Aorta (tissue), 5 donors: ENCODE measurements at regions not wholly inside any gene's neighbourhood (a gene's known extent, or its start where the extent isn't known, plus 50 kb on each side); places are given as distances from the start of the nearest gene placed in this dataset.
A peak's percentile ranks its signal among the peaks of the same experiment; 100 is the strongest.

ENCODE experiments used
- ATAC-seq: fragments of 200-7000 bp; cut with Tn5 transposase; one replicate; pipeline ENCODE4 v1.9.1; 2022; ENCODE audit warnings: moderate library complexity; ENCODE audit not compliant: low FRiP score
- DNase-seq, 2 donors: peaks; one replicate each; pipeline ENCODE4 v3.0.0-alpha.2; 2020
- H3K27ac ChIP-seq, 2 donors: one replicate each; pipeline ENCODE4 v1.5.1; 2013; ENCODE audit warnings: low read length in 2 of 2, mild to moderate bottlenecking in 2 of 2, moderate library complexity in 2 of 2, control low read depth in 1 of 2, inconsistent platforms in 1 of 2, low read depth in 1 of 2
- H3K27me3 ChIP-seq, 2 donors: one replicate each; pipeline ENCODE4 v1.6.1; 2013; ENCODE audit warnings: control low read depth in 1 of 2, low read length in 1 of 2, mild to moderate bottlenecking in 1 of 2, moderate library complexity in 1 of 2; ENCODE audit not compliant: insufficient read depth in 2 of 2, control insufficient read depth in 1 of 2
- H3K36me3 ChIP-seq, 2 donors: one replicate each; pipeline ENCODE4 v1.6.1; 2013; ENCODE audit warnings: control low read depth in 1 of 2, low read length in 1 of 2, mild to moderate bottlenecking in 1 of 2; ENCODE audit not compliant: insufficient read depth in 2 of 2, control insufficient read depth in 1 of 2
- H3K4me1 ChIP-seq, 2 donors: one replicate each; pipeline ENCODE4 v1.6.1; 2013; ENCODE audit warnings: low read length in 2 of 2, control low read depth in 1 of 2, mild to moderate bottlenecking in 1 of 2, moderate library complexity in 1 of 2; ENCODE audit not compliant: insufficient read depth in 2 of 2, control insufficient read depth in 1 of 2
- H3K4me3 ChIP-seq, 2 donors: one replicate each; pipeline ENCODE4 v1.5.1; 2013; ENCODE audit warnings: low read length in 2 of 2, control low read depth in 1 of 2, mild to moderate bottlenecking in 1 of 2
- H3K9me3 ChIP-seq: one replicate; pipeline ENCODE4 v1.6.1; 2013; ENCODE audit warnings: mild to moderate bottlenecking, low read length; ENCODE audit not compliant: control insufficient read depth
- WGBS, 2 donors: extraction: QIAGEN DNeasy Blood & Tissue Kit; methylation state at CpG; one replicate each; pipeline ENCODE4 v1.1.7; 2013; 5-methylcytosine and 5-hydroxymethylcytosine counted together
- intact Hi-C, 2 donors: fragments of 100-400 bp; cut with DNase I; formaldehyde crosslinking; loops; one replicate each; pipeline versions ENCODE4 v1.14.2 to v1.15.0; 2022
- donor health status: healthy with polysubstance abuse.
- donor health status: Bipolar disorder and iron deficiency.
- donor health status: DM: no; HTN: no; CAD: no.
- donor health status: DM: no; HTN: no; CAD: no.
- donor health status: DM: yes; HTN: yes; CAD: no.

DNA sequence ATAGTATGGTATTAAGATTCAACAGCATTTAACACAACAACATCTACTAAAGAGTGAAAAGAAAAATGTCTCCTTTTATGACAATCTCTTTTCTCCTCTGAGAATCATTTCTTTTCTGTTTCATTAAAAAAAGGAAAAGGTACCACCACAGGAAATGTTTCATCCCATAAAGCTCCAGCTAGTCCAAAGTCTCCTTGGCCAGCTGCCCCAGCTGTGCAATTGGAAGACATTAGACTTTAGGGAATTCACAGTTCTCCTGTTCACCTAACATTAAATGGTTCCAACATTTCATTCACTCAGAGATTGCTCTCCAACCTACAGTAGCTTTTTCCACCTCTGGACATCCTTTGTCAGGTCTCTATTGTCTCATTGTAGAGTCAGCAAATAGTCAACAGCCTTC, 78.7 kb upstream of the YPEL5 start:
- intact Hi-C loops = no loop called here
- Histone ChIP-seq H3K27ac (no peak overlapping the region), H3K36me3 (peaks cover 0 to 1% of the 10 kb centered on the region in 2 donors), H3K4me1 (no peaks in the 10 kb centered on the region), H3K9me3 (no peaks in the 10 kb centered on the region), H3K27me3 (peaks cover 0 to 2% of the 10 kb centered on the region in 2 donors), H3K4me3 (no peak overlapping the region)
- ATAC-seq = no peak
- no peak for DNase-seq

DNA sequence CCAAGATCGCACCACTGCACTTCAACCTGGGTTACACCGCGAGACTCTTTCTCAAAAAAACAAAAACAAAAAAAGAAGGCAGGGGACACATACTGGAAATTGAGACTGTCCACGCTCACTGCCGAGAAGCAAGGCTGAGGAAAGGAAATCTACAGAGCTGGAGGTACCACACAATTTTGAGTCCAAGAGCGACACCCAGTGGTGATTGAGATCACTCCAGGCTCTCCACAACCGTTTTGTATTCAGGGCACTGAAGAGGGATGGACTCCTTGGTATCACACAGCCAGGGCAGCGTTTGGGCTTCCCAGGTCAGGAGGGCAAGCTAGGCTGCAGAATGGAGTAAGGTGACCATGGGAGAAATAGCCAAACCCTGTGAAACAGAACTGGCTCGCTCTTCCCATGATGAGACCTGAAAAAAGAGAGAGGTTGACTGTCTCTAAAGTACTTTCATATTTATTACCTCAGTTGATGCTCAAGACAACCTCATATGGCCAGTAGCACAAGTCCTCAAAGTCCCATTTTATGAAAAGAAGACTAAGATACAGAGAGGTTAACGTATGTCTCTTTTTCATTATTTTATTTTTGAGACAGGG, 74.5 kb upstream of the YPEL5 start:
- no peaks in the 10 kb centered on the region for H3K9me3 ChIP-seq
- H3K27ac ChIP-seq = no peak overlapping the region
- WGBS, 2 donors = 20 to 21% methylated on average over 10 of the region's 10 CpGs
- H3K4me3 ChIP-seq = no peak overlapping the region
- intact Hi-C loops = loop anchor here in 1 of 2 donors (10.0 kb wide), 1 partner anchor 1118 kb away; no protein-coding TSS in a partner anchor
- H3K36me3 ChIP-seq = peaks cover 0 to 1% of the 10 kb centered on the region in 2 donors
- no peaks in the 10 kb centered on the region for H3K4me1 ChIP-seq
- peaks cover 0 to 2% of the 10 kb centered on the region in 2 donors for H3K27me3 ChIP-seq
- DNase-seq (peak in 1 of 2 donors; percentile 59), ATAC-seq (peak; percentile 74)

DNA sequence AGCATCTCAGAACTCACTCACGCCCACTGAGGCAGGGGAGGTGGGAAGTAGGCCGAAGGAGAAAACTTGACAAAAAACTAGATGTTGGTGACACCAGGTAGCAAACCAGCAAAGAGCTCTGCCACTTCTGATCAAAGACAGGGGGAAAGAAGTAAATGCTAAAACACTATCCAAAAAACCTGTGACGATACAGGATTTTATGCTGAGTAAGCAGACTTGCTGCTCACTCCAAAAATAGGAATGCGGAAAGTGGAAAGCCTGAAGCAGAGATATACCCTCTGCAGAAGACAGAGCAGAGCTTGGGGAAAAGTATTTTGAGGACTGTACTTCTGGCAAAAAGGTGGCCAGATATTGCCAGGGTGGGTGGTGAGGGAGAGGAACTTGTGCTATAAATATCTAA, 73.3 kb upstream of the YPEL5 start:
- Histone ChIP-seq H3K9me3 (no peaks in the 10 kb centered on the region), H3K27ac (no peak overlapping the region), H3K4me3 (no peak overlapping the region), H3K4me1 (no peaks in the 10 kb centered on the region), H3K27me3 (peaks cover 0 to 2% of the 10 kb centered on the region in 2 donors), H3K36me3 (peaks cover 0 to 1% of the 10 kb centered on the region in 2 donors)
- intact Hi-C loops = loop anchor here in 1 of 2 donors (10.0 kb wide), 1 partner anchor 1119 kb away; no protein-coding TSS in a partner anchor
- no peak for ATAC-seq
- 49 to 53% methylated on average over 4 of the region's 4 CpGs for WGBS, 2 donors
- no peak for DNase-seq

DNA sequence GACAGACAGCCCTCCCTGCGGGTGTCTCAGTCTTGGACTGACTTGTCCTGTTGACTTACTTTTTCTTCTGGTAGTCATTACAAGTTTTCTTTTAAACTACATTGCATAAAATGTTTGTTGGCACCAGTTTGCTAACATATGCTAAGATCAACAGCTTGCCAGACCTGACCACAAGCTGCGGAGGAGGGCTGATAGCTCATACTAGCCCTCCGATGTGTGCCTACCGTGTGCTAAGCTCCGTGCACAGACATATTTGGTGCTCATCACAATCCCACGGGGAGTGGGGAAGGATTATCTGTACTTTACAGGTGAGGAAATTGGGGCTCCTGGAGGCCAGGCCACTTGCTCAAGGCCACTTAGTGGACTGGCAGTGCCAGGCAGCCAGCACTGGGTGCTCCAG, 72.8 kb upstream of the YPEL5 start:
- intact Hi-C loops = loop anchor here in 1 of 2 donors (10.0 kb wide), 1 partner anchor 1119 kb away; no protein-coding TSS in a partner anchor
- Histone ChIP-seq H3K36me3 (peaks cover 0 to 1% of the 10 kb centered on the region in 2 donors), H3K4me1 (no peaks in the 10 kb centered on the region), H3K27me3 (peaks cover 0 to 2% of the 10 kb centered on the region in 2 donors), H3K27ac (no peak overlapping the region), H3K9me3 (no peaks in the 10 kb centered on the region), H3K4me3 (no peak overlapping the region)
- DNase-seq (no peak), ATAC-seq (no peak)
- 48 to 73% methylated on average over 6 of the region's 6 CpGs for WGBS, 2 donors

DNA sequence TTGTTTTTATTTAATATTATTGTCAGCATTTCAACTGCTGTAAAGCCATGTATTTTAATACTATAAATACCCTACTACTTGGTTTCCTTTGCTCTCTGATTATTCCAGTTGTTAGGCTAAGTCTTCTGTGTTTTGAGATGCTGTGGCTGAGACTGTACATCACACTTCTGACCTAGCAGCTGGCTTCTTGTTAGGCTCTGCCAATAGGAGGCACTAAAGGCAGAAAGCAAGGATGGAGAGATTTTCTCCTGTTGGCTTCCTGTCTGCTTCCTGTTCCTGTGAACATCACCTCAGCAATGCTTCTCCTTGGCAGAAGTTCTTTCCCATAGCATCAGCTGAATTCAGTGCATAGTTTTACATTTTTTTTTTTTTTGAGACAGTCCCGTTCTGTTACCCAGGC, 68.3 kb upstream of the YPEL5 start:
- H3K36me3 ChIP-seq = no peaks in the 10 kb centered on the region
- no peaks in the 10 kb centered on the region for H3K4me1 ChIP-seq
- no peak overlapping the region for H3K27ac ChIP-seq
- H3K27me3 ChIP-seq = no peaks in the 10 kb centered on the region
- H3K9me3 ChIP-seq = no peaks in the 10 kb centered on the region
- no peak for DNase-seq
- WGBS, 2 donors = 56 to 61% methylated on average over 1 of the region's 1 CpG
- intact Hi-C loops = loop anchor here in 1 of 2 donors (10.0 kb wide), 1 partner anchor 1124 kb away; no protein-coding TSS in a partner anchor
- ATAC-seq = no peak
- H3K4me3 ChIP-seq = no peak overlapping the region

DNA sequence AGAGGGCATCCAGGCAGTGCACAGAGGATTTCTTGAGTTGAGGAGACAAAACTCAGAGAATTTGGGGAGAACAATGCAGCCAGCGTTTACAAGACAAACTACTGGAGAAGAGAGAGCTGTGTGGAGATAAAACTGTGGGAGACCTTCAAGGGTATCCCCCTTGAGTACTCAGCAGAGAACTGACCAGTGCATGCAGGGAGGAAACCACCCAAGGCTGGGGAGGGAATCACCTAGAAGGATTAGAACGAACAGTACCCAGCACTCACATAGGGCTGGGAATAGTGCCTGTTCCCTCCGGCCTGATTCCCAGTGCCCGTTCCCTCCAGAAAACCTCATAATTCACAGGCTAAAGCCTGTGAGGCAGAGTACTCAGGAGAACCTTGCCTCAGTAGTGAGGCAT, 61.9 kb upstream of the YPEL5 start:
- DNase-seq = no peak
- intact Hi-C loops = no loop called here
- no peaks in the 10 kb centered on the region for H3K9me3 ChIP-seq
- H3K36me3 ChIP-seq = no peaks in the 10 kb centered on the region
- no peak overlapping the region for H3K4me3 ChIP-seq
- no peak for ATAC-seq
- H3K4me1 ChIP-seq = no peaks in the 10 kb centered on the region
- WGBS, 2 donors = 32 to 46% methylated on average over 4 of the region's 4 CpGs
- no peak overlapping the region for H3K27ac ChIP-seq
- no peaks in the 10 kb centered on the region for H3K27me3 ChIP-seq

DNA sequence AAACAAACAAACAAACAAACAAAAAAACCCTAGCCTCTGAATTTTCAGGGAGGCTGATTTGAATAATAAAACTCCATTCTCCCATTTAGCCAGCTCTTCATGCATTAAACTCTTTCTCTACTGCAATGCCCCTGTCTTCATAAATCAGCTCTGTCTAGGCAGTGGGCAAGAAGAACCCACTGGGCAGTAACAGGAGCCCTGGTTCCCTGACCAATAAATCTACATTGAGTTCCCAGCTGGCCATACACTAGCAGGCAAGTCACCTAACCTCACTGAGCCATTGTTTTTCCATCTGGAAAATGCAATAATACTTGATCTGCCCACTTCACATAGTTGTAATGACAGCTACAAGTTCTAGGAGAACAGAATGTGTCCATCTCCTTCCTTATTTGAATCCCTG, 57.6 kb upstream of the YPEL5 start:
- Histone ChIP-seq H3K27me3 (no peaks in the 10 kb centered on the region), H3K4me3 (no peak overlapping the region), H3K36me3 (no peaks in the 10 kb centered on the region), H3K9me3 (no peaks in the 10 kb centered on the region), H3K27ac (no peak overlapping the region), H3K4me1 (no peaks in the 10 kb centered on the region)
- intact Hi-C loops = no loop called here
- no peak for ATAC-seq
- no peak for DNase-seq

DNA sequence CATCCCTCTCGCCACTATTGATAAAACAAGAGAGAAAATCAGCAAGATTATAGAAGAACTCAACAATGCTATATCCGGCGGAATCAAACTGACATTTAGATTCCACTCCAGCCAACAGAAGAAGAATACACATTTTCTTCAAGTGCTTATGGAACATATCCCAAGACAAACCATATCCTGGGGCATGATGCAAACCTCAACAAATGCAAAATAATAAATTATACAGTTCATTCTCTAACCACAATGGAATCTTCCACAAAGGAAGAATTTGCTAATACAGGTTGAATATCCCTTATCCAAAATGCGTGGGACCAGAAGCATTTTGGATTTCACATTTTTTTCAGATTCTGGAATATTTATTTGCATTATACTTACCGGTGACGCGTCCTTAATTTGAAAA, 51.4 kb upstream of the YPEL5 start:
- Histone ChIP-seq H3K36me3 (no peaks in the 10 kb centered on the region), H3K9me3 (no peaks in the 10 kb centered on the region), H3K4me1 (no peaks in the 10 kb centered on the region), H3K27ac (no peak overlapping the region), H3K4me3 (no peak overlapping the region), H3K27me3 (no peaks in the 10 kb centered on the region)
- WGBS, 2 donors = 82 to 85% methylated on average over 7 of the region's 7 CpGs
- ATAC-seq = no peak
- intact Hi-C loops = no loop called here
- no peak for DNase-seq

DNA sequence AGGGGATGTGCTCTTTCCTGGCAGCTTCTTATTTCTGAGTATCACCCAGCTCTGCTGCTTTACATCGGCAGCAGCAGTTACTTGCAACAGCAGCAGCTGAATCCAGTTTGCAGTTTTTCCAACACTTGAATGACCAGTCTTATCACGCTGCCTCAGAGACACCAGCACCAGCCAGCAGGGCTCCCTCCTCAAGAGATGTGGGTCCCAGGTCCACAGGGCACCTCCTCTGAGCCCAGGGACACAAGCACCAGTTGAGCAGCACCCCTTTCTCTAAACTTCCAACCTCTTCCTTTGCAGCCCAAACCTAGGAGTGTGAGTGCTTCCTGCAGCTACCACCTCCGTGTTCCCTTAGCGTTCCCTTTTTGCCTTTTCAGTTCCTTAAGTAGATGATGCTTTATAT, 50.4 kb upstream of the YPEL5 start:
- Histone ChIP-seq H3K4me3 (no peak overlapping the region), H3K27ac (no peak overlapping the region), H3K4me1 (no peaks in the 10 kb centered on the region), H3K27me3 (no peaks in the 10 kb centered on the region), H3K9me3 (no peaks in the 10 kb centered on the region), H3K36me3 (no peaks in the 10 kb centered on the region)
- ATAC-seq (no peak), DNase-seq (no peak)
- intact Hi-C loops = no loop called here
- 60 to 67% methylated on average over 4 of the region's 4 CpGs for WGBS, 2 donors
